Naive thymus-derived CD4-positive, alpha-beta T cell (primary cell): ENCODE measurements at regions not wholly inside any gene's neighbourhood (a gene's known extent, or its start where the extent isn't known, plus 50 kb on each side); places are given as distances from the start of the nearest gene placed in this dataset.

Experiments
- ATAC-seq: fragments of 150-1000 bp; cut with Tn5 transposase; 2 replicates; pipeline ENCODE4 v1.10.0; 2021; ENCODE audit warnings: mild to moderate bottlenecking, moderate library complexity
- CTCF ChIA-PET: fragments of 350-600 bp; sonication (Branson Sonifier 250); formaldehyde crosslinking; loops from one replicate; lab custom pipeline; 2021; ENCODE audit warnings: antibody characterized with exemption; lab: Charles Lee
- POLR2A ChIA-PET: fragments of 350-600 bp; sonication (Branson Sonifier 250); formaldehyde crosslinking; loops from one replicate; lab custom pipeline; 2021; ENCODE audit warnings: antibody characterized with exemption, inconsistent platforms; lab: Charles Lee
- DNase-seq, 9 donors: peaks; one replicate each; pipeline versions ENCODE4 v3.0.0 to v3.0.0-alpha.2; 2020 to 2022; ENCODE audit warnings: mixed read lengths in 1 of 9
- H3K27ac ChIP-seq: one replicate; pipeline ENCODE4 v1.7.0; 2013; ENCODE audit warnings: mild to moderate bottlenecking, low read depth, low read length, moderate library complexity
- H3K27me3 ChIP-seq, 2 donors: one replicate each; pipeline ENCODE4 v1.7.0; 2013; ENCODE audit warnings: low read length in 2 of 2, mild to moderate bottlenecking in 2 of 2, moderate library complexity in 2 of 2; ENCODE audit not compliant: control insufficient read depth in 2 of 2, insufficient read depth in 2 of 2
- H3K36me3 ChIP-seq, 3 experiments: 1 replicate in 2 of 3; 2 replicates in 1 of 3; pipeline ENCODE4 v1.7.0; 2013; ENCODE audit warnings: low read length in 3 of 3, mild to moderate bottlenecking in 3 of 3, moderate library complexity in 1 of 3; ENCODE audit not compliant: insufficient read depth in 3 of 3, control insufficient read depth in 2 of 3
- H3K4me1 ChIP-seq, 2 donors: one replicate each; pipeline ENCODE4 v1.7.0; 2013; ENCODE audit warnings: low read length in 2 of 2, mild to moderate bottlenecking in 2 of 2, moderate library complexity in 1 of 2; ENCODE audit not compliant: control insufficient read depth in 2 of 2, insufficient read depth in 2 of 2
- H3K4me3 ChIP-seq: 2 replicates; pipeline ENCODE4 v1.7.0; 2013; ENCODE audit warnings: mild to moderate bottlenecking, low read length
- H3K9me3 ChIP-seq, 3 experiments: 1 replicate in 2 of 3; 2 replicates in 1 of 3; pipeline ENCODE4 v1.7.0; 2013; ENCODE audit warnings: low read length in 3 of 3; ENCODE audit not compliant: control insufficient read depth in 2 of 3
- H3K27ac Mint-ChIP-seq, 9 donors: one replicate each; pipeline ENCODE4 v1.8.0; 2020 to 2022; ENCODE audit warnings: mixed read lengths in 9 of 9, mild to moderate bottlenecking in 8 of 9, moderate library complexity in 5 of 9, inconsistent platforms in 2 of 9
- H3K27me3 Mint-ChIP-seq, 5 donors: one replicate each; pipeline ENCODE4 v1.8.0; 2021 to 2022; ENCODE audit warnings: mixed read lengths in 5 of 5, mild to moderate bottlenecking in 1 of 5
- H3K36me3 Mint-ChIP-seq, 5 donors: one replicate each; pipeline ENCODE4 v1.8.0; 2020 to 2022; ENCODE audit warnings: mixed read lengths in 5 of 5, mild to moderate bottlenecking in 3 of 5, inconsistent platforms in 1 of 5
- H3K4me1 Mint-ChIP-seq, 7 donors: one replicate each; pipeline ENCODE4 v1.8.0; 2020 to 2022; ENCODE audit warnings: mixed read lengths in 7 of 7, mild to moderate bottlenecking in 3 of 7, inconsistent platforms in 1 of 7
- H3K4me3 Mint-ChIP-seq, 10 donors: one replicate each; pipeline ENCODE4 v1.8.0; 2020 to 2022; ENCODE audit warnings: mild to moderate bottlenecking in 10 of 10, mixed read lengths in 10 of 10, moderate library complexity in 6 of 10, inconsistent platforms in 2 of 10
- H3K9me3 Mint-ChIP-seq, 11 donors: one replicate each; pipeline ENCODE4 v1.8.0; 2020 to 2022; ENCODE audit warnings: mixed read lengths in 11 of 11, mild to moderate bottlenecking in 4 of 11, inconsistent platforms in 1 of 11, moderate library complexity in 1 of 11
- intact Hi-C, 2 donors: fragments of 100-400 bp; cut with micrococcal nuclease; formaldehyde crosslinking; loops; one replicate each; pipeline ENCODE4 v1.15.1; 2023

- Histone ChIP-seq H3K4me3 (no peak overlapping the region), H3K4me1 (no peaks in the 10 kb centered on the region), H3K27me3 (no peaks in the 10 kb centered on the region), H3K36me3 (no peaks in the 10 kb centered on the region), H3K27ac (no peak overlapping the region), H3K9me3 (no peaks in the 10 kb centered on the region)
- H3K9me3 Mint-ChIP-seq = peaks cover 0 to 11% (median 4%) of the 10 kb centered on the region in 11 donors
- no peak overlapping the region for H3K4me3 Mint-ChIP-seq
- no peak for DNase-seq
- no peak overlapping the region for H3K27ac Mint-ChIP-seq
- ChIA-PET POLR2A (no interaction called here), CTCF (no interaction called here)
- no peak for ATAC-seq
- intact Hi-C loops = no loop called here
- H3K27me3 Mint-ChIP-seq = peaks cover 0 to 2% (median 0%) of the 10 kb centered on the region in 5 donors
- H3K36me3 Mint-ChIP-seq = peaks cover 0 to 7% (median 0%) of the 10 kb centered on the region in 5 donors
- H3K4me1 Mint-ChIP-seq = no peaks in the 10 kb centered on the region
Measured at GRCh38 chr15:87805117-87805820, 451.3 kb downstream of the NTRK3 start.

- CTCF ChIA-PET = no interaction called here
- Histone ChIP-seq H3K27me3 (no peaks in the 10 kb centered on the region), H3K9me3 (no peaks in the 10 kb centered on the region), H3K4me1 (no peaks in the 10 kb centered on the region), H3K4me3 (no peak overlapping the region), H3K27ac (no peak overlapping the region), H3K36me3 (no peaks in the 10 kb centered on the region)
- no peak for ATAC-seq
- Mint-ChIP-seq H3K36me3 (peaks cover 0 to 7% (median 0%) of the 10 kb centered on the region in 5 donors), H3K27me3 (no peaks in the 10 kb centered on the region), H3K9me3 (peaks cover 0 to 11% (median 4%) of the 10 kb centered on the region in 11 donors), H3K27ac (no peak overlapping the region), H3K4me3 (no peak overlapping the region), H3K4me1 (no peaks in the 10 kb centered on the region)
- POLR2A ChIA-PET = no interaction called here
- no peak for DNase-seq
- intact Hi-C loops = no loop called here
Measured at GRCh38 chr15:87804451-87804850, 452.1 kb downstream of the NTRK3 start.

- no peak overlapping the region for H3K4me3 Mint-ChIP-seq
- Histone ChIP-seq H3K4me3 (no peak overlapping the region), H3K27me3 (no peaks in the 10 kb centered on the region), H3K36me3 (no peaks in the 10 kb centered on the region), H3K9me3 (no peaks in the 10 kb centered on the region), H3K4me1 (no peaks in the 10 kb centered on the region), H3K27ac (no peak overlapping the region)
- POLR2A ChIA-PET = no interaction called here
- H3K27ac Mint-ChIP-seq = no peak overlapping the region
- intact Hi-C loops = no loop called here
- H3K36me3 Mint-ChIP-seq = peaks cover 0 to 7% (median 0%) of the 10 kb centered on the region in 5 donors
- CTCF ChIA-PET = no interaction called here
- peaks cover 0 to 6% (median 3%) of the 10 kb centered on the region in 11 donors for H3K9me3 Mint-ChIP-seq
- no peaks in the 10 kb centered on the region for H3K4me1 Mint-ChIP-seq
- DNase-seq (no peak), ATAC-seq (no peak)
- no peaks in the 10 kb centered on the region for H3K27me3 Mint-ChIP-seq
Measured at GRCh38 chr15:87799838-87800237, 456.7 kb downstream of the NTRK3 start.

GRCh38 chr15:87799428-87799827, 457.1 kb downstream of the NTRK3 start:
- no peaks in the 10 kb centered on the region for H3K9me3 ChIP-seq
- H3K4me1 ChIP-seq = no peaks in the 10 kb centered on the region
- Mint-ChIP-seq H3K27ac (no peak overlapping the region), H3K36me3 (peaks cover 0 to 7% (median 0%) of the 10 kb centered on the region in 5 donors), H3K4me3 (no peak overlapping the region), H3K27me3 (no peaks in the 10 kb centered on the region), H3K9me3 (peaks cover 0 to 6% (median 3%) of the 10 kb centered on the region in 11 donors), H3K4me1 (no peaks in the 10 kb centered on the region)
- H3K27me3 ChIP-seq = no peaks in the 10 kb centered on the region
- ChIA-PET CTCF (no interaction called here), POLR2A (no interaction called here)
- no peak for ATAC-seq
- intact Hi-C loops = no loop called here
- DNase-seq = no peak
- no peak overlapping the region for H3K4me3 ChIP-seq
- no peak overlapping the region for H3K27ac ChIP-seq
- no peaks in the 10 kb centered on the region for H3K36me3 ChIP-seq

- no peak overlapping the region for H3K4me3 ChIP-seq
- H3K9me3 ChIP-seq = no peaks in the 10 kb centered on the region
- no peak overlapping the region for H3K27ac Mint-ChIP-seq
- ChIA-PET CTCF (no interaction called here), POLR2A (no interaction called here)
- no peaks in the 10 kb centered on the region for H3K36me3 Mint-ChIP-seq
- H3K4me3 Mint-ChIP-seq = no peak overlapping the region
- no peak overlapping the region for H3K27ac ChIP-seq
- no peak for ATAC-seq
- DNase-seq = no peak
- peaks cover 0 to 4% (median 0%) of the 10 kb centered on the region in 11 donors for H3K9me3 Mint-ChIP-seq
- no peaks in the 10 kb centered on the region for H3K4me1 Mint-ChIP-seq
- no peaks in the 10 kb centered on the region for H3K27me3 ChIP-seq
- H3K36me3 ChIP-seq = no peaks in the 10 kb centered on the region
- no peaks in the 10 kb centered on the region for H3K4me1 ChIP-seq
- intact Hi-C loops = no loop called here
- H3K27me3 Mint-ChIP-seq = no peaks in the 10 kb centered on the region
Measured at GRCh38 chr15:87793725-87794124, 462.8 kb downstream of the NTRK3 start.

- Mint-ChIP-seq H3K36me3 (no peaks in the 10 kb centered on the region), H3K9me3 (peaks cover 0 to 4% (median 0%) of the 10 kb centered on the region in 11 donors), H3K4me1 (no peaks in the 10 kb centered on the region), H3K4me3 (no peak overlapping the region), H3K27ac (no peak overlapping the region), H3K27me3 (no peaks in the 10 kb centered on the region)
- CTCF ChIA-PET = interaction anchor here (0.7 kb wide), 1 partner anchor 46 kb away, joined by 4 read pairs; no protein-coding TSS in a partner anchor
- Histone ChIP-seq H3K27me3 (no peaks in the 10 kb centered on the region), H3K4me3 (no peak overlapping the region), H3K9me3 (no peaks in the 10 kb centered on the region), H3K27ac (no peak overlapping the region), H3K36me3 (no peaks in the 10 kb centered on the region), H3K4me1 (no peaks in the 10 kb centered on the region)
- intact Hi-C loops = no loop called here
- POLR2A ChIA-PET = no interaction called here
- ATAC-seq (no peak), DNase-seq (no peak)
Measured at GRCh38 chr15:87792250-87793040, 464.1 kb downstream of the NTRK3 start.
